ENCODE measurements at regions not wholly inside any gene's neighbourhood (a gene's known extent, or its start where the extent isn't known, plus 50 kb on each side); places are given as distances from the start of the nearest gene placed in this dataset.

DNA sequence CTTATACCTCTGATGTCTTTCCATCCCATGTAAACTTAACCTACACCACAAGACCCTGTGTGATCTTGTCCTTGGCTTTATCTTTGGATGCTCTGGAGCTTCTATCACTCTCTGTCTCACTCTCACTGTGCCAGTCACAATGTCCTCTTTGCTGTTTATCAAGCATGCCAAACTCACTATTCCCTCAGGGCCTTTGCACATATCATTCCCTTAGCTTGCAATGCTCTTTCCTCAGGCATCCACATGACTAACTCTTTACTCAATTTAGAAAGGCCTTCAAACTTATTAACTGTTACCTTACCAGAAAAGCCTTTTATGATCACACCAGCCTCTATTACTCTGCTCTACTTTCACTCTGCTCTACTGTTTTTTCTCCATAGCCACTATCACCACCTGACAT is 354.1 kb downstream of the RFC3 start:
- TF ChIP-seq, protein P1, sequence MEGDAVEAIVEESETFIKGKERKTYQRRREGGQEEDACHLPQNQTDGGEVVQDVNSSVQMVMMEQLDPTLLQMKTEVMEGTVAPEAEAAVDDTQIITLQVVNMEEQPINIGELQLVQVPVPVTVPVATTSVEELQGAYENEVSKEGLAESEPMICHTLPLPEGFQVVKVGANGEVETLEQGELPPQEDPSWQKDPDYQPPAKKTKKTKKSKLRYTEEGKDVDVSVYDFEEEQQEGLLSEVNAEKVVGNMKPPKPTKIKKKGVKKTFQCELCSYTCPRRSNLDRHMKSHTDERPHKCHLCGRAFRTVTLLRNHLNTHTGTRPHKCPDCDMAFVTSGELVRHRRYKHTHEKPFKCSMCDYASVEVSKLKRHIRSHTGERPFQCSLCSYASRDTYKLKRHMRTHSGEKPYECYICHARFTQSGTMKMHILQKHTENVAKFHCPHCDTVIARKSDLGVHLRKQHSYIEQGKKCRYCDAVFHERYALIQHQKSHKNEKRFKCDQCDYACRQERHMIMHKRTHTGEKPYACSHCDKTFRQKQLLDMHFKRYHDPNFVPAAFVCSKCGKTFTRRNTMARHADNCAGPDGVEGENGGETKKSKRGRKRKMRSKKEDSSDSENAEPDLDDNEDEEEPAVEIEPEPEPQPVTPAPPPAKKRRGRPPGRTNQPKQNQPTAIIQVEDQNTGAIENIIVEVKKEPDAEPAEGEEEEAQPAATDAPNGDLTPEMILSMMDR (conservative IDR thresholded peaks at IDR 0.05): no peak
- TF ChIP-seq EZH2 (IDR thresholded peaks at IDR 0.05; ENCODE audit: low read depth): no peak
